Upper lobe of right lung (tissue), 1 donor: ENCODE measurements at regions not wholly inside any gene's neighbourhood (a gene's known extent, or its start where the extent isn't known, plus 50 kb on each side); places are given as distances from the start of the nearest gene placed in this dataset.

ENCODE experiments used
- ATAC-seq: fragments of 200-7000 bp; cut with Tn5 transposase; one replicate; pipeline ENCODE4 v1.9.1; 2020; ENCODE audit warnings: mild to moderate bottlenecking, moderate library complexity
- DNase-seq: peaks from one replicate; pipeline ENCODE4 v3.0.0-alpha.2; 2020
- H3K27ac ChIP-seq: fragments of 200-600 bp; one replicate; pipeline ENCODE4 v1.8.0; 2022
- H3K27me3 ChIP-seq: fragments of 200-600 bp; one replicate; pipeline ENCODE4 v1.8.0; 2022; ENCODE audit warnings: mild to moderate bottlenecking
- H3K36me3 ChIP-seq: fragments of 200-600 bp; one replicate; pipeline ENCODE4 v1.8.0; 2022
- H3K4me1 ChIP-seq: fragments of 200-600 bp; one replicate; pipeline ENCODE4 v1.8.0; 2022
- H3K4me3 ChIP-seq: fragments of 200-600 bp; one replicate; pipeline ENCODE4 v1.8.0; 2022; ENCODE audit warnings: mild to moderate bottlenecking
- H3K9me3 ChIP-seq: fragments of 200-600 bp; one replicate; pipeline ENCODE4 v1.8.0; 2022
- intact Hi-C: fragments of 100-400 bp; cut with DNase I; formaldehyde crosslinking; loops from one replicate; pipeline ENCODE4 v1.11.0; 2022
- TF ChIP-seq, protein P1 (sequence below): fragments of 200-600 bp; IDR thresholded peaks from one replicate; pipeline ENCODE4 v1.8.0; 2022; ENCODE audit warnings: antibody characterized with exemption
- donor health status: DM: no; HTN: yes; CAD: no; lungs with severe emphysema.

DNA sequence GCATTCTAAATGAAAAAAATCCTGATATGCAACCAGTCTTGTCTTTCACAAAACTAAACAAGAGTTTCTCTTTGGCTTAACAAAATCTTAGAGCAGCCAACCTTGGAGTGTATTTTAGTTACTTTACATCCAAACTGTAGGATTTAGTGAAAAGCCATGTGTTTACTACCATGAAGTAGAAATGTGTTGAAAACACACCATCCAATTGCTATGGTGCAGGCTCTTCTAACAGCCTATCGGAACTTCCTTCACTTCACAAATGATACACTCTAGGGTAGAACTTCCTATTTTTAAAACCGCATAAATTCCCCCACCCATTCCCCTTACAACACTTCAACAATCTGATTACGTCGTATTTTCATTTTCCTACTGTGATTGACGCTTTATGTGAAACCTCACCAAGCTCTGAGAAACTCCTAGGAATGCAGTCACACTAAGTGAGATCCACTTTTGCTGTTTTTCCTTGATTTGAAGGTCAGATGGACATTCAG, 74.4 kb upstream of the MAP4K4 start:
- Histone ChIP-seq H3K27ac (no peak overlapping the region), H3K9me3 (no peaks in the 10 kb centered on the region), H3K36me3 (no peaks in the 10 kb centered on the region), H3K4me3 (no peak overlapping the region), H3K4me1 (peaks cover 12% of the 10 kb centered on the region), H3K27me3 (no peaks in the 10 kb centered on the region)
- DNase-seq (no peak), ATAC-seq (peak; percentile 81)
- TF ChIP-seq, protein P1, sequence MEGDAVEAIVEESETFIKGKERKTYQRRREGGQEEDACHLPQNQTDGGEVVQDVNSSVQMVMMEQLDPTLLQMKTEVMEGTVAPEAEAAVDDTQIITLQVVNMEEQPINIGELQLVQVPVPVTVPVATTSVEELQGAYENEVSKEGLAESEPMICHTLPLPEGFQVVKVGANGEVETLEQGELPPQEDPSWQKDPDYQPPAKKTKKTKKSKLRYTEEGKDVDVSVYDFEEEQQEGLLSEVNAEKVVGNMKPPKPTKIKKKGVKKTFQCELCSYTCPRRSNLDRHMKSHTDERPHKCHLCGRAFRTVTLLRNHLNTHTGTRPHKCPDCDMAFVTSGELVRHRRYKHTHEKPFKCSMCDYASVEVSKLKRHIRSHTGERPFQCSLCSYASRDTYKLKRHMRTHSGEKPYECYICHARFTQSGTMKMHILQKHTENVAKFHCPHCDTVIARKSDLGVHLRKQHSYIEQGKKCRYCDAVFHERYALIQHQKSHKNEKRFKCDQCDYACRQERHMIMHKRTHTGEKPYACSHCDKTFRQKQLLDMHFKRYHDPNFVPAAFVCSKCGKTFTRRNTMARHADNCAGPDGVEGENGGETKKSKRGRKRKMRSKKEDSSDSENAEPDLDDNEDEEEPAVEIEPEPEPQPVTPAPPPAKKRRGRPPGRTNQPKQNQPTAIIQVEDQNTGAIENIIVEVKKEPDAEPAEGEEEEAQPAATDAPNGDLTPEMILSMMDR, result no peak
- intact Hi-C loops, result no loop called here

DNA sequence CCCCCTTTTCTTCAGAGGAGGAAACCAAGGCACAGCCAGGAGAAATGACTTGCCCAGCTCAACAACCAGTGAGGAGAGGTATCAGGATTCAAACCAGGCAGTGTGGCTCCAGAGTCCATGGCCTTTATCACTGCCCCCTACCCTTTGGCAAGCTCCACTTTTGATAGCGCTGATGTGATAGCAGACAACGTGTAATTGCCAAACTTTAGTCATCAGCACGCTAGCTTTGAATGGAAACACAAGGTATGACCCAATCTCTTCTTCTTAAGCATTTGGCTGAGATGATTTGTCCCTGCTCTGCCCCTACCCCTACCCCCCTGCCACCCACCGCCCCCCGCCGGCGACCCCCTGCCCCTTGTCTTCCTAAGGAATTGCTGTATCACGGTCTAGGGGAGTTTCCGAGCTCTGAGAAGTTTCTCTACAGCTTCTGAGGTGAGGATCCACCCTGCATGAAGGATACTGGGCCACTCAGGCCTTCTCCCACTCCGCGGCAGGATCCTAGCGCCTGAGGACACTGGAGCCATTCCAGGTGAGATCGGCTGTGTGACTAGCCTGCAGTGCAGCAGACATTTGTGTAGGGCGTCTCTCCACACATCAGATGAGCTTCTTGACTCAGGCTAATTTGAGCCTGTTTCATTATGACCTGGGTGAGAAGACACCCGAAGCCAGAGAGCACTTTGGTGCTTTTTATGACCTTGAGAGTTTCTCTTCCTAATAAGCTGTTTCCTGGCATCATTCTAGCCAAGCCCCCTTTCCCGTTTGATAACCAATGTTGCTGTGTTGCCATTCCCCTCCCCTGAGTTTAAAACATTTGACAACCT, 75.1 kb upstream of the MAP4K4 start:
- Histone ChIP-seq H3K4me1 (peaks cover 12% of the 10 kb centered on the region), H3K36me3 (no peaks in the 10 kb centered on the region), H3K27me3 (no peaks in the 10 kb centered on the region), H3K9me3 (no peaks in the 10 kb centered on the region), H3K4me3 (no peak overlapping the region), H3K27ac (no peak overlapping the region)
- no peak for ATAC-seq
- DNase-seq, result no peak
- intact Hi-C loops, result no loop called here
- TF ChIP-seq, protein P1, result no peak

DNA sequence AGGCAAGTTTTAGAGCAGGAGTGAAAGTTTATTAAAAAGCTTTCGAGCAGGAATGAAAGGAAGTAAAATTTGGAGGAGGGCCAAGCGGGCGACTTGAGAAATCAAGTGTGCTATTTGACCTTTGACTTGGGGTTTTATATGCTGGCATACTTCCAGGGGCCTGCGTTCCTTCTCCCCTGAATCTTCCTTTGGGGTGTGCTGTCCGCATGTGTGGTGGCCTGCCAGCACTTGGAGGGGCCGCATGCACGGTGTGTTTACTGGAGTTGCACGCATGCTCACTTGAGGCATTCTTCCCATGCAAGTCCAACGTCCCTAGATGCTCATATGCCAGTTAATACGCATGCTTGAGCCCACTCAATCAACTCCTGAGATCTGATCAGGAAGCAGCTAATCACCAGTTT, 78.3 kb upstream of the MAP4K4 start:
- no peaks in the 10 kb centered on the region for H3K36me3 ChIP-seq
- intact Hi-C loops, result no loop called here
- TF ChIP-seq, protein P1, result no peak
- peak; percentile 34 for ATAC-seq
- no peaks in the 10 kb centered on the region for H3K27me3 ChIP-seq
- peaks cover 12% of the 10 kb centered on the region for H3K4me1 ChIP-seq
- peak; percentile 67 for DNase-seq
- H3K9me3 ChIP-seq, result no peaks in the 10 kb centered on the region
- peak overlapping the region; percentile 28 for H3K4me3 ChIP-seq
- H3K27ac ChIP-seq, result no peak overlapping the region

DNA sequence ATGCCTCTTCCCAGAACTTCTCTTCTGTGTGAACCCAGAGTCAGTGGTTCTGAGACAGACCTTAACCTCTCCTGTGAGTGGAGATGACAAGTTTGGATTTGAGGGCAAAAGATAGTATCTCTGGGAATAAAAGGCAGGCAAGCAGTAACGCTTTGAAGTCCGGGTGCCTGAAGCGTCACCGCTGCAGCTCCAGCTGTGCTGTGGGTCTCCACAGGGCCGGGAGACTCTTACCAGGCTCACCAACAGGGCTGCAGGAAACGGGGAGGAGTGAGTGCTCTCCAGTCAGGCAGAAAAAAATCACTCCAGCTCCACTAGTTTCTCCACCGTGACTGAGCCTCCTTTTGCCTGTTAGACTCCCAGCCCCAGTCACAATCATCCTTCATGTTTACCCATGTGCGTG, 79.7 kb upstream of the MAP4K4 start:
- intact Hi-C loops, result no loop called here
- Histone ChIP-seq H3K9me3 (no peaks in the 10 kb centered on the region), H3K36me3 (no peaks in the 10 kb centered on the region), H3K4me1 (peaks cover 12% of the 10 kb centered on the region), H3K27ac (no peak overlapping the region), H3K4me3 (no peak overlapping the region), H3K27me3 (no peaks in the 10 kb centered on the region)
- ATAC-seq (no peak), DNase-seq (no peak)
- TF ChIP-seq, protein P1, result no peak

DNA sequence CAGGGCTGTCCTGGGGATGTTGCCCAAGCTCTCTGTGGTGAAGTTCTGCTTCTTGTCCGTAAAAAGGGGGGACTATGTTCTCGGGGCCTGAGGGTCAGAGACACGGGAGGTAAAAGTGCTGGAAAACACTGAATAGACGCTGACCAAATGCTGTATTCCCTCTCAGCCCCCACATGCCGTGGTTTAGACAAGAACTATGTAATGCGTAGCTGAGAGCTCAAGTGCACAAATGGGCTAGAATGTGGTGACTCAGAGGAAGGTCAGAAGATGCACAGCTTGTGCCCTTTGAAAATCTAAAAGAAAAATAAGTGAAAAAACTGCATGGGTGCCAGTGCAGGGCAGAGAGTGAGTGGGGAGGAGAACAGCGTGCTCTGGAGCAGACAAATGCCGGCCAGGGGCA, 80.3 kb upstream of the MAP4K4 start:
- DNase-seq, result no peak
- no peaks in the 10 kb centered on the region for H3K9me3 ChIP-seq
- intact Hi-C loops, result no loop called here
- TF ChIP-seq, protein P1, result no peak
- H3K27me3 ChIP-seq, result no peaks in the 10 kb centered on the region
- no peak overlapping the region for H3K27ac ChIP-seq
- no peak for ATAC-seq
- no peaks in the 10 kb centered on the region for H3K36me3 ChIP-seq
- peaks cover 12% of the 10 kb centered on the region for H3K4me1 ChIP-seq
- H3K4me3 ChIP-seq, result no peak overlapping the region
